ENCODE measurements at regions not wholly inside any gene's neighbourhood (a gene's known extent, or its start where the extent isn't known, plus 50 kb on each side); places are given as distances from the start of the nearest gene placed in this dataset.

DNA sequence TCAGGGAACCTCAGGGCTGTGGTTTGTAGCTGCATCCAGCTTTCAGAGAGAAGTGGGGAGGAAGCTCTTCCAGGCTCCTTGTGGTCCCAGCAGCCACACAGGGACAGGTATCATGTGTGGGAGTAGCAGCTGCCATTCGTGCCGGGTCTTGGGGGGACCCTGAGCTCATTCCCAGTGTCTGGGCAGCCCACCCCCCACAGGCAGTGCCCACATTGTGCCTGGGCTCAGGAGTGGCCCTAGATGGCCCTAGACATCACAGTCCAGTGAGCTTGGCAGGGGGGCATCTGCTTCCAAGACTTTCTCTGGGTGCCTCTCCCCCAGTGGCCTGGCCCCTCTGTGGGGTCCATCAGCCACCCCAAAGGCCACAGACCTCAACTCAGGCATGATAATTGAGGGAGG lies 619.7 kb downstream of the BRD1 start:
- TF ChIP-seq POLR2A (IDR thresholded peaks at IDR 0.05) (no peak), EP300 (IDR thresholded peaks at IDR 0.05) (no peak)
- TF ChIP-seq, protein P1, sequence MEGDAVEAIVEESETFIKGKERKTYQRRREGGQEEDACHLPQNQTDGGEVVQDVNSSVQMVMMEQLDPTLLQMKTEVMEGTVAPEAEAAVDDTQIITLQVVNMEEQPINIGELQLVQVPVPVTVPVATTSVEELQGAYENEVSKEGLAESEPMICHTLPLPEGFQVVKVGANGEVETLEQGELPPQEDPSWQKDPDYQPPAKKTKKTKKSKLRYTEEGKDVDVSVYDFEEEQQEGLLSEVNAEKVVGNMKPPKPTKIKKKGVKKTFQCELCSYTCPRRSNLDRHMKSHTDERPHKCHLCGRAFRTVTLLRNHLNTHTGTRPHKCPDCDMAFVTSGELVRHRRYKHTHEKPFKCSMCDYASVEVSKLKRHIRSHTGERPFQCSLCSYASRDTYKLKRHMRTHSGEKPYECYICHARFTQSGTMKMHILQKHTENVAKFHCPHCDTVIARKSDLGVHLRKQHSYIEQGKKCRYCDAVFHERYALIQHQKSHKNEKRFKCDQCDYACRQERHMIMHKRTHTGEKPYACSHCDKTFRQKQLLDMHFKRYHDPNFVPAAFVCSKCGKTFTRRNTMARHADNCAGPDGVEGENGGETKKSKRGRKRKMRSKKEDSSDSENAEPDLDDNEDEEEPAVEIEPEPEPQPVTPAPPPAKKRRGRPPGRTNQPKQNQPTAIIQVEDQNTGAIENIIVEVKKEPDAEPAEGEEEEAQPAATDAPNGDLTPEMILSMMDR (IDR thresholded peaks at IDR 0.05), result no peak

Data from tibial nerve (tissue), 4 donors.